ENCODE measurements at regions not wholly inside any gene's neighbourhood (a gene's known extent, or its start where the extent isn't known, plus 50 kb on each side); places are given as distances from the start of the nearest gene placed in this dataset.

- TF ChIP-seq CTCF (conservative IDR thresholded peaks at IDR 0.05) = no peak
- no peak for TF ChIP-seq ZFX (IDR thresholded peaks at IDR 0.05)
Observed at GRCh38 chr16:73171380-73171779, 123.5 kb upstream of the ZFHX3 start.

Data from C4-2B (cell line).